T-cell (primary cell): ENCODE measurements at regions not wholly inside any gene's neighbourhood (a gene's known extent, or its start where the extent isn't known, plus 50 kb on each side); places are given as distances from the start of the nearest gene placed in this dataset.

Experiments
- ATAC-seq, 4 experiments: fragments of 200-7000 bp in 3 of 4; fragments of 150-1000 bp in 1 of 4; cut with Tn5 transposase; replicated peaks in 1 of 4; 1 replicate in 3 of 4; 2 replicates in 1 of 4; pipeline ENCODE4 v1.10.0; 2021; ENCODE audit warnings: moderate library complexity in 3 of 4, mild to moderate bottlenecking in 2 of 4, moderate number of reproducible peaks in 1 of 4
- CTCF ChIA-PET, 2 donors: fragments of 300-600 bp; sonication (Branson Sonifier 250); formaldehyde crosslinking; loops; one replicate each; lab custom pipeline; 2022; ENCODE audit warnings: antibody characterized with exemption in 2 of 2; lab: Charles Lee
- POLR2A ChIA-PET, 2 donors: fragments of 300-600 bp; sonication (Branson Sonifier 250); formaldehyde crosslinking; loops; one replicate each; lab custom pipeline; 2022; ENCODE audit warnings: antibody characterized with exemption in 2 of 2; lab: Charles Lee
- DNase-seq, 35 experiments: peaks; one replicate each; pipeline versions ENCODE4 v3.0.0 to v3.0.0-alpha.2; 2013 to 2023
- H3K27ac ChIP-seq: one replicate; pipeline ENCODE4 v1.5.1; 2013; ENCODE audit warnings: low read length
- H3K27me3 ChIP-seq, 2 experiments: replicated peaks in 1 of 2; 1 replicate in 1 of 2; 2 replicates in 1 of 2; pipeline versions ENCODE4 v1.6.1 to v1.7.0; 2013; ENCODE audit warnings: low read length in 1 of 2, mixed read lengths in 1 of 2; ENCODE audit not compliant: control insufficient read depth in 2 of 2, insufficient read depth in 2 of 2; ENCODE audit errors: extremely low read depth in 1 of 2
- H3K36me3 ChIP-seq, 2 donors: 1 replicate in 1 of 2; 2 replicates in 1 of 2; pipeline versions ENCODE4 v1.6.1 to v1.7.0; 2013; ENCODE audit warnings: low read length in 1 of 2; ENCODE audit not compliant: control insufficient read depth in 2 of 2, insufficient read depth in 1 of 2; ENCODE audit errors: extremely low read depth in 1 of 2
- H3K4me1 ChIP-seq, 2 experiments: 1 replicate in 1 of 2; 2 replicates in 1 of 2; pipeline versions ENCODE4 v1.6.1 to v1.7.0; 2013; ENCODE audit warnings: low read length in 2 of 2, mixed read lengths in 1 of 2; ENCODE audit not compliant: insufficient read depth in 2 of 2, control insufficient read depth in 1 of 2; ENCODE audit errors: extremely low read depth in 1 of 2
- H3K4me3 ChIP-seq, 2 donors: 1 replicate in 1 of 2; 2 replicates in 1 of 2; pipeline versions ENCODE4 v1.5.1 to v1.7.0; 2013; ENCODE audit warnings: mild to moderate bottlenecking in 2 of 2, low read length in 1 of 2, moderate library complexity in 1 of 2; ENCODE audit not compliant: control insufficient read depth in 1 of 2; ENCODE audit errors: extremely low read depth in 1 of 2
- H3K9me3 ChIP-seq: 2 replicates; pipeline ENCODE4 v1.7.0; 2013
- H3K27ac Mint-ChIP-seq, 2 donors: one replicate each; pipeline ENCODE4 v1.8.0; 2020 to 2021; ENCODE audit warnings: mild to moderate bottlenecking in 2 of 2, mixed read lengths in 2 of 2
- H3K27me3 Mint-ChIP-seq, 2 donors: one replicate each; pipeline ENCODE4 v1.8.0; 2021 to 2022; ENCODE audit warnings: mixed read lengths in 2 of 2
- H3K36me3 Mint-ChIP-seq: one replicate; pipeline ENCODE4 v1.8.0; 2021; ENCODE audit warnings: mixed read lengths
- H3K4me1 Mint-ChIP-seq, 3 donors: one replicate each; pipeline ENCODE4 v1.8.0; 2020 to 2022; ENCODE audit warnings: mixed read lengths in 3 of 3, mild to moderate bottlenecking in 1 of 3
- H3K4me3 Mint-ChIP-seq, 3 donors: one replicate each; pipeline ENCODE4 v1.8.0; 2020 to 2022; ENCODE audit warnings: mild to moderate bottlenecking in 3 of 3, mixed read lengths in 3 of 3, moderate library complexity in 3 of 3
- H3K9me3 Mint-ChIP-seq, 3 donors: one replicate each; pipeline ENCODE4 v1.8.0; 2020 to 2022; ENCODE audit warnings: mixed read lengths in 3 of 3
- WGBS: methylation state at CpG from one replicate; pipeline ENCODE4 v1.1.5; 2013; ENCODE audit warnings: missing lambda C conversion rate; ENCODE audit not compliant: insufficient coverage; 5-methylcytosine and 5-hydroxymethylcytosine counted together

DNA sequence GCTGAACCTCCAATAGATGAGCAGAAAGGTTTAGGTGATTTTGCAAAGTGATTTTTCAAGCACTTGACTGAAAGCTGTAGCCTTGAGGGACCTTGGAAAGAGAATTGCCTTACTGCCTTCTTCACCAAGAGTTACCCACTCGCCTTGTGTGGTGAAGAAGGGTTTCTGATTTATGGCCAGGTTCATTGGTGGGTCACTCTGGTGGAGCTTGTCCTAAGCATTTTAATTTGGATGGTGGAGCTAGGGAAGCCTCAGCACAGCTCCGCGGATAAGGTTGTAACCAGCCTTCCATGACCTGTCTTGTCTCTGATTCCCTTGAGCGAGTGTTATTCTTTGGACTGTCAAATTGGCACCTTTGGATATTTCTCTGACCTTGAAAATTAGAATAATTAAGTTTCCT, 226.4 kb downstream of the FAT3 start:
- no peak overlapping the region for H3K4me3 Mint-ChIP-seq
- DNase-seq = no peak
- Histone ChIP-seq H3K36me3 (no peaks in the 10 kb centered on the region), H3K27ac (no peak overlapping the region), H3K4me3 (no peak overlapping the region), H3K9me3 (no peaks in the 10 kb centered on the region), H3K4me1 (no peaks in the 10 kb centered on the region), H3K27me3 (no peaks in the 10 kb centered on the region)
- no peak overlapping the region for H3K27ac Mint-ChIP-seq
- WGBS = no CpG with 5 or more reads among the region's 4 CpGs
- POLR2A ChIA-PET = no interaction called here
- H3K27me3 Mint-ChIP-seq = no peaks in the 10 kb centered on the region
- H3K36me3 Mint-ChIP-seq = no peaks in the 10 kb centered on the region
- ATAC-seq = no peak
- CTCF ChIA-PET = no interaction called here
- H3K4me1 Mint-ChIP-seq = no peaks in the 10 kb centered on the region
- H3K9me3 Mint-ChIP-seq = no peaks in the 10 kb centered on the region

DNA sequence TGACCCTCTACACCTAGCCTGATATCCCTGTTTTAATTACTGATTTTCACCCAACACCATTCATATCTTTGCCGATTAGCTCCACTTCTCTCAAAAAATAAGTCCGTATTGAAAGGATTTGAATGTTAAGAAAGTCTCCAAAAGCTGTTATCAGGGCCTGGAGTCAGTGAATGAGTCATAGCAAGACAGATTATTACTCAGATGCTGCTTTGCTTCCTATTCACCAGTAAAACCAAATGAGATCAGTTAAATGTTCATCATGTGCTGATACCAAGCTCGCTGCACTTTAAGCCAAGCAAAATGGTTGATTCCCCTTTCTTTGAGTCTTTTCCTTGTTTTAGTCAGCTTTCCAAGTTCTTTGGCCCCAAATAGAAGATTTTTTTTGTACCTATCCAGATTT, 228.4 kb downstream of the FAT3 start:
- Histone ChIP-seq H3K27me3 (no peaks in the 10 kb centered on the region), H3K4me3 (no peak overlapping the region), H3K9me3 (no peaks in the 10 kb centered on the region), H3K27ac (no peak overlapping the region), H3K36me3 (no peaks in the 10 kb centered on the region), H3K4me1 (no peaks in the 10 kb centered on the region)
- no peak overlapping the region for H3K4me3 Mint-ChIP-seq
- no peaks in the 10 kb centered on the region for H3K9me3 Mint-ChIP-seq
- H3K4me1 Mint-ChIP-seq = no peaks in the 10 kb centered on the region
- ChIA-PET POLR2A (no interaction called here), CTCF (no interaction called here)
- H3K27me3 Mint-ChIP-seq = no peaks in the 10 kb centered on the region
- H3K36me3 Mint-ChIP-seq = no peaks in the 10 kb centered on the region
- no peak overlapping the region for H3K27ac Mint-ChIP-seq
- DNase-seq = no peak
- 83% methylated on average over 3 of the region's 3 CpGs for WGBS
- no peak for ATAC-seq

DNA sequence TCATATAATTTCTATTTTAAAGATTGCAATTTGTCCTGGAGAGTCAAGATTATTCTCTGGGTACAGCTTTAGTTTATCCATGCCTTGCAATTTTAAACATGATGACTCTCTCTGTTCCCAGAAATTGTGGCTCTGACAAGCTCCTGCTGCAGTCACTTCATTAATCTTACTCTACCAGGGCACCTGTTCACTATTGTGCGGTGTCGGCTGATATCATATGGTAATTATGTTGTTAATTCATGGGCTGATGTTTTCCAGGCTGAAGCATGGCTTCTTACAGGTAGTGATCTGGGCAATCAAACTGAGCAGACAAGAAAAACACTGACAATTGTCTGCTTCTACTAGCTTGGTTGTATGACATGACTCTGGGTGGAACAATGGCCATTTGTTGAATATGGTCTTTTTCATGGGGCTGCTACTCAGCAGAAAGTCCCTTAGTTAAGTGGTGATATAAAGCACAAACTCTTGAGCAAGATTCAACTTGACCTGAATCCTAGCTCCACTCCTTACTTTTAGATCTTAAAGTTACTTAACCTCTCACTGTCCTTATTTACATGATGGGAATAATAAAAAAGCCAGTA, 230.7 kb downstream of the FAT3 start:
- CTCF ChIA-PET = interaction anchor here in 1 of 2 donors (0.6 kb wide), 1 partner anchor 1651 kb away, joined by 5 read pairs; no protein-coding TSS in a partner anchor
- no peak overlapping the region for H3K4me3 Mint-ChIP-seq
- Histone ChIP-seq H3K36me3 (no peaks in the 10 kb centered on the region), H3K27ac (no peak overlapping the region), H3K27me3 (no peaks in the 10 kb centered on the region), H3K4me1 (no peaks in the 10 kb centered on the region), H3K9me3 (no peaks in the 10 kb centered on the region), H3K4me3 (no peak overlapping the region)
- DNase-seq (no peak), ATAC-seq (no peak)
- H3K9me3 Mint-ChIP-seq = no peaks in the 10 kb centered on the region
- no CpG with 5 or more reads among the region's 2 CpGs for WGBS
- POLR2A ChIA-PET = no interaction called here
- H3K27ac Mint-ChIP-seq = no peak overlapping the region
- no peaks in the 10 kb centered on the region for H3K27me3 Mint-ChIP-seq
- no peaks in the 10 kb centered on the region for H3K36me3 Mint-ChIP-seq
- H3K4me1 Mint-ChIP-seq = no peaks in the 10 kb centered on the region

DNA sequence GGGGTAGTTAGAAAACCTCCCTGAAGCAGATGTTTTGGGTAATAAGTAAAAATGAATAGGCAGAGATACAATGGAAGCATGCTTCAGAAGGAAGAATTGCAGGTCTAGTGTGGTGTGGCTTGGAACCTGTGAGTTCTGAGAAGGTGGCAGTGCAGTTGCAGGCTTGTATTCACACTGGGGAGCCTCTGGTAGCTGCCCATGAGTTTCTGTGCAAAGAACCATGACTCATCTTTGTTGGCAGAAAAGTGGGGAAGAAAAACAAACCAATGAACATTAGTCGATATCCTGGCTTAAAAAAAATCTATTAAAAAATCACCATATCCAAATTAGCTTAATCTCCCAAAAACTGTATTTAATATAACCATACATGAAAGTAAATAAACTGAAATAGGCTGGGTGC, 232.6 kb downstream of the FAT3 start:
- ChIA-PET POLR2A (no interaction called here), CTCF (no interaction called here)
- no peak overlapping the region for H3K4me3 Mint-ChIP-seq
- H3K27ac ChIP-seq = no peak overlapping the region
- DNase-seq = no peak
- H3K36me3 ChIP-seq = no peaks in the 10 kb centered on the region
- H3K27me3 Mint-ChIP-seq = no peaks in the 10 kb centered on the region
- no peaks in the 10 kb centered on the region for H3K4me1 ChIP-seq
- no peaks in the 10 kb centered on the region for H3K9me3 ChIP-seq
- no peak overlapping the region for H3K27ac Mint-ChIP-seq
- no peaks in the 10 kb centered on the region for H3K4me1 Mint-ChIP-seq
- WGBS = no CpG with 5 or more reads among the region's 1 CpG
- no peaks in the 10 kb centered on the region for H3K9me3 Mint-ChIP-seq
- H3K27me3 ChIP-seq = no peaks in the 10 kb centered on the region
- no peak for ATAC-seq
- H3K4me3 ChIP-seq = no peak overlapping the region
- H3K36me3 Mint-ChIP-seq = no peaks in the 10 kb centered on the region

DNA sequence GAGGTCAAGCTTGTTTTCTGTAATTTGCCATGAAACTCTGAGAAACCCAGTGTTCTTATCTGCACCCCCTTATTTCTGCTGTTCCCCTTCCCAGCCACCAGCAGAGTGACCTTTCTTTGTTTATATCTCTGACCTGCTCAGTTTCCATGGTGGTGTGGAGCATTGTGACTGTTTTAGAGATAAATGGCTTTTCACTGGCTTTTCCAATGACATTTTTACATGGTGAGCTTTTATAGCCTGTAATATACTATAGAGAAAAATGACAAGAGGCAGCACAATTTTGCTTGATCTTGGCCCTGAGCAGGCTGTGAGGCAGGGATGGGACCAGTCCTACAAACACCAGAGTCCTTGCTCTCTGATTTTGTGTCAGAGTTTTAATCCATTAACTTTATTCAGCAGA, 233.9 kb downstream of the FAT3 start:
- ChIA-PET POLR2A (no interaction called here), CTCF (no interaction called here)
- Histone ChIP-seq H3K36me3 (no peaks in the 10 kb centered on the region), H3K4me1 (no peaks in the 10 kb centered on the region), H3K27ac (no peak overlapping the region), H3K9me3 (no peaks in the 10 kb centered on the region), H3K27me3 (no peaks in the 10 kb centered on the region), H3K4me3 (no peak overlapping the region)
- H3K36me3 Mint-ChIP-seq = no peaks in the 10 kb centered on the region
- DNase-seq (no peak), ATAC-seq (no peak)
- no peaks in the 10 kb centered on the region for H3K9me3 Mint-ChIP-seq
- no peaks in the 10 kb centered on the region for H3K27me3 Mint-ChIP-seq
- no peak overlapping the region for H3K27ac Mint-ChIP-seq
- no peak overlapping the region for H3K4me3 Mint-ChIP-seq
- H3K4me1 Mint-ChIP-seq = no peaks in the 10 kb centered on the region

DNA sequence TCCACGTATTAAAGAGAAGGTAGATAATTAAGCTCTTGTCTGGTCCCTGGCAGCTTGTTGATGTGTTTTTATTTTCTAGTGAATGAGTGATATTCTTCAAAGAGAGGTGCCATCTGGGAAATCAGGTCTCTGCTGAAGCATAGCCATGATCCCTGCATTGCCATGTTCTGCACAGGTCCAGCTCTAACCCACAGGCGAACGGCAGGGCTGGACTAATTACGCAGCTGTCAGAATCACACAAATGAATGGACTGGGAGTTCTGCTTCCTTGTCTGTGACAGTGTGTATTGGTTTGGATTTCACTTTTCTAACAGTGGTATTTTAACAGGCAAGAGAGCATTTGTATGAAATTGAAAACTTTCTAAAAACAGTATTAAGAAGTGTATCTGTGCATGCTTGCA, 235.6 kb downstream of the FAT3 start:
- H3K4me3 Mint-ChIP-seq = no peak overlapping the region
- no peak overlapping the region for H3K27ac Mint-ChIP-seq
- Histone ChIP-seq H3K4me3 (no peak overlapping the region), H3K36me3 (no peaks in the 10 kb centered on the region), H3K4me1 (no peaks in the 10 kb centered on the region), H3K27me3 (no peaks in the 10 kb centered on the region), H3K27ac (no peak overlapping the region), H3K9me3 (no peaks in the 10 kb centered on the region)
- ATAC-seq (no peak), DNase-seq (no peak)
- H3K27me3 Mint-ChIP-seq = no peaks in the 10 kb centered on the region
- no peaks in the 10 kb centered on the region for H3K4me1 Mint-ChIP-seq
- no peaks in the 10 kb centered on the region for H3K36me3 Mint-ChIP-seq
- 75% methylated on average over 1 of the region's 4 CpGs for WGBS
- POLR2A ChIA-PET = no interaction called here
- no peaks in the 10 kb centered on the region for H3K9me3 Mint-ChIP-seq
- CTCF ChIA-PET = no interaction called here

DNA sequence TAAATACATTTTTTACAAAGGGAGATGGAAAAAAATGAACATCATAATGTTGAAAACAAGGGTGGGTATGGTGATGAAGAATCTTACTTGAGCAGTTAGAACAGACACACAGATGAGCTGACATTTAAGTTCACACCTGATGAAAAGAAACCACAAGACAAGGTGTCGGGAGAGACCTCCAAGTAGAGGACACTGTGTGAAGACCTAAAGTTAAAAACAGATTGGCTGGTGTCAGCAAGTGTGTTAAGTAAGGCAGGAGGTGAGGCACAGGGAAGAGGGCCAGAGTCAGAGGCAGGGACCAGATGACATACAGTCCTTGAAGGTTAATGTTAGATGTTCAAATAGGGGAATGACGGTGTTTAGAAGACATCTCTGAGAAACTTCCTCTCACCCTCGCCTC, 236.8 kb downstream of the FAT3 start:
- Histone ChIP-seq H3K27me3 (no peaks in the 10 kb centered on the region), H3K9me3 (no peaks in the 10 kb centered on the region), H3K36me3 (no peaks in the 10 kb centered on the region), H3K4me3 (no peak overlapping the region), H3K4me1 (no peaks in the 10 kb centered on the region), H3K27ac (no peak overlapping the region)
- Mint-ChIP-seq H3K27ac (no peak overlapping the region), H3K4me3 (no peak overlapping the region), H3K27me3 (no peaks in the 10 kb centered on the region), H3K9me3 (no peaks in the 10 kb centered on the region), H3K4me1 (no peaks in the 10 kb centered on the region), H3K36me3 (no peaks in the 10 kb centered on the region)
- DNase-seq (no peak), ATAC-seq (no peak)
- POLR2A ChIA-PET = no interaction called here
- CTCF ChIA-PET = no interaction called here
- WGBS = 11% methylated on average over 1 of the region's 3 CpGs
